ENCODE measurements at regions not wholly inside any gene's neighbourhood (a gene's known extent, or its start where the extent isn't known, plus 50 kb on each side); places are given as distances from the start of the nearest gene placed in this dataset.

GRCh38 chr13:105273665-105274222 is 1261.7 kb downstream of the EFNB2 start:
- no peak for TF ChIP-seq EZH2 (IDR thresholded peaks at IDR 0.05; ENCODE audit: insufficient read depth, poor library complexity, severe bottlenecking)
- no peak for TF ChIP-seq EZH2phosphoT487 (IDR thresholded peaks at IDR 0.05; ENCODE audit: insufficient read depth, low read depth)
- no peaks in the 10 kb centered on the region for H3K9me2 ChIP-seq (ENCODE audit: insufficient read depth)
- in situ Hi-C loops (cut with MboI) = no loop called here

DNA sequence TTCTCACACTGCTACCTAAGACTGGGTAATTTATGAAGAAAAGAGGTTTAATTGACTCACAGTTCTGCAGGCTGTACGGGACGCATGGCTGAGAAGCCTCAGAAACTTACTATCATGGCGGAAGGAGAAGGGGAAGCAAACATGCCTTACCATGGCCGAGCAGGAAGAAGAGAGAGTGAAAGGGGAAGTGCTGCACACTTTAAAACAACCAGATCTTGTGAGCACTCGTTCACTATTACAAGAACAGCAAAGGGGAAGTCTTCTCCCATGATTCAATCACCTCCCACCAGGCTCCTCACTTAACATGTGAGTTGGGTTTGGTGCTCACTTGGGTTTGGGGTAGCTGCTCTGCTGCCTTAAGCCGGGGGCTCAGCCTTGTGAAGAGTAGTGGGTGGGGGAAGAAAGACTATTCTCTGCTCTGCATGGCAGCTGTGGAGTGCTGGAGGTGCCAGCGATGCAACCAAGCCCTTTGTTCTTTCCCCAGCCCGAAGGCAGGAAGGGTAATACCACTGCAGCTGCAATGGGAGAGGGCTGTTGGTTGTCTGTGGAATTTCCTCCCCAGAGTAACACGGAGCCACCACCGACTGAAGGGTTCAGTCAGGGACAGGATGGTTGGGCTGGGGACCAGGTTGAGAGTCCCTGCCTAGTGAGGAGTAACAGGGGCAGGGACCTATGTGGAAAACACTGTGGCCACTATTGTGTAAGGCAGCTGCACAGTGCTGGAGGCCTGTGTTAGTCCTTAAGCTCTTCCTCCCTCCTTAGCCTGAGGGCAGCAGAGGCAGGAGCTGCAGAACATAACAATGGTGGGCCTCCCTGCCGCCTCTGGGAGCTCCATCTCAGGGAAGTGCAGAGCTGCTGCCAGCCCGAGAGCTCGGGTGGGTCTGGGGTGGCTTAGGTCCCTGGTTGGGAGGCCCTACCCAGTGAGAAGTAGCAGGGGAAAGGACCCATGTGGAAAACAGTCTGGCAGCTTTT is 1262.5 kb downstream of the EFNB2 start:
- Histone ChIP-seq H3K36me3 (ENCODE audit: low read depth) (no peaks in the 10 kb centered on the region), H3K27ac (no peak overlapping the region), H2AFZ (no peak overlapping the region), H3K9me3 (ENCODE audit: low read depth) (no peaks in the 10 kb centered on the region), H3K9ac (no peak overlapping the region), H3K4me2 (ENCODE audit: unreplicated experiment) (no peak overlapping the region), H3K4me3 (no peak overlapping the region), H4K20me1 (ENCODE audit: insufficient read depth) (no peaks in the 10 kb centered on the region), H3F3A (ENCODE audit: insufficient read depth) (no peaks in the 10 kb centered on the region), H3K27me3 (replicated peaks; ENCODE audit: insufficient read depth) (no peaks in the 10 kb centered on the region), H3K79me2 (ENCODE audit: insufficient read depth) (no peaks in the 10 kb centered on the region), H3K4me1 (ENCODE audit: insufficient read depth) (no peaks in the 10 kb centered on the region), H3K9me2 (ENCODE audit: insufficient read depth) (no peaks in the 10 kb centered on the region)
- TF ChIP-seq EZH2 (IDR thresholded peaks at IDR 0.05; ENCODE audit: insufficient read depth, poor library complexity, severe bottlenecking) = no peak
- no peak for TF ChIP-seq EZH2phosphoT487 (IDR thresholded peaks at IDR 0.05; ENCODE audit: insufficient read depth, low read depth)
- in situ Hi-C loops (cut with MboI) = no loop called here
- no peak for DNase-seq
- WGBS, 2 experiments (ENCODE audit: low coverage in 1 of 2, low lambda C conversion rate in 2 of 2, missing lambda C conversion rate in 2 of 2) = 20 to 22% methylated on average over 13 of the region's 13 CpGs

More at GRCh38 chr13:105273665-105274222, 1261.7 kb downstream of the EFNB2 start:
- Histone ChIP-seq H3K79me2 (ENCODE audit: insufficient read depth) (no peaks in the 10 kb centered on the region), H3K4me1 (ENCODE audit: insufficient read depth) (no peaks in the 10 kb centered on the region), H3K4me2 (ENCODE audit: unreplicated experiment) (no peak overlapping the region), H2AFZ (no peak overlapping the region), H3K27ac (no peak overlapping the region), H3K4me3 (no peak overlapping the region), H3K36me3 (ENCODE audit: low read depth) (no peaks in the 10 kb centered on the region), H3K27me3 (replicated peaks; ENCODE audit: insufficient read depth) (no peaks in the 10 kb centered on the region), H3K9me3 (ENCODE audit: low read depth) (no peaks in the 10 kb centered on the region), H3F3A (ENCODE audit: insufficient read depth) (no peaks in the 10 kb centered on the region), H3K9ac (no peak overlapping the region), H4K20me1 (ENCODE audit: insufficient read depth) (no peaks in the 10 kb centered on the region)
- DNase-seq = no peak
- WGBS, 2 experiments (ENCODE audit: low coverage in 1 of 2, low lambda C conversion rate in 2 of 2, missing lambda C conversion rate in 2 of 2) = 32 to 34% methylated on average over 6 of the region's 6 CpGs

DNA sequence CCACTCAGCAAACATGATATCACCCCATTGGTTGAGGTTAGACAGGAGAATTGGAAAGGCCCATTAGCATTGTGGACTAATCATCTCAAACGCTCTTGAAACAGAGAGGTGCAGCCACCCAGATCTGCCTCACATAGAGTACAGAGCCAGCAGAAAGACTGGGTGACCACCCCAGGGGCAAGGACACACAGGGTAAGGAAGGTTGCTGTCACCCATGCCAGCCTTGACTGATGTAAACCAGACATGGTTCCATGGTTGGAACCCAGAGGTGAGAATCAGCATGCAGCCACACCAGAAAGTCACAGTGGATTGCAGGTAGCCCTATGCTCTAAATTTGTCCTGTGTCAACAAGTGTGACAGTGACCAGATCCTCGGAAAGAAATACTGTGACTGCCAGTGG is 1268.8 kb downstream of the EFNB2 start:
- WGBS, 2 experiments (ENCODE audit: low coverage in 1 of 2, low lambda C conversion rate in 2 of 2, missing lambda C conversion rate in 2 of 2) = 41 to 44% methylated on average over 1 of the region's 2 CpGs
- Histone ChIP-seq H3K9me2 (ENCODE audit: insufficient read depth) (no peaks in the 10 kb centered on the region), H3K36me3 (ENCODE audit: low read depth) (no peaks in the 10 kb centered on the region), H3K9me3 (ENCODE audit: low read depth) (no peaks in the 10 kb centered on the region), H3K27ac (no peak overlapping the region), H4K20me1 (ENCODE audit: insufficient read depth) (no peaks in the 10 kb centered on the region), H3K79me2 (ENCODE audit: insufficient read depth) (no peaks in the 10 kb centered on the region), H3K9ac (no peak overlapping the region), H3F3A (ENCODE audit: insufficient read depth) (no peaks in the 10 kb centered on the region), H2AFZ (no peak overlapping the region), H3K4me3 (no peak overlapping the region), H3K4me2 (ENCODE audit: unreplicated experiment) (no peak overlapping the region), H3K4me1 (ENCODE audit: insufficient read depth) (no peaks in the 10 kb centered on the region), H3K27me3 (replicated peaks; ENCODE audit: insufficient read depth) (no peaks in the 10 kb centered on the region)
- TF ChIP-seq EZH2phosphoT487 (IDR thresholded peaks at IDR 0.05; ENCODE audit: insufficient read depth, low read depth) = no peak
- no peak for TF ChIP-seq EZH2 (IDR thresholded peaks at IDR 0.05; ENCODE audit: insufficient read depth, poor library complexity, severe bottlenecking)
- in situ Hi-C loops (cut with MboI) = no loop called here
- no peak for DNase-seq

- H2AFZ ChIP-seq = no peak overlapping the region
- H3F3A ChIP-seq (ENCODE audit: insufficient read depth) = no peaks in the 10 kb centered on the region
- no peaks in the 10 kb centered on the region for H3K36me3 ChIP-seq (ENCODE audit: low read depth)
- WGBS, 2 experiments (ENCODE audit: low coverage in 1 of 2, low lambda C conversion rate in 2 of 2, missing lambda C conversion rate in 2 of 2) = 38 to 46% methylated on average over 2 of the region's 2 CpGs
- no peaks in the 10 kb centered on the region for H4K20me1 ChIP-seq (ENCODE audit: insufficient read depth)
- H3K4me3 ChIP-seq = no peak overlapping the region
- in situ Hi-C loops (cut with MboI) = no loop called here
- no peaks in the 10 kb centered on the region for H3K79me2 ChIP-seq (ENCODE audit: insufficient read depth)
- H3K4me2 ChIP-seq (ENCODE audit: unreplicated experiment) = no peak overlapping the region
- no peak for TF ChIP-seq EZH2 (IDR thresholded peaks at IDR 0.05; ENCODE audit: insufficient read depth, poor library complexity, severe bottlenecking)
- no peak for TF ChIP-seq EZH2phosphoT487 (IDR thresholded peaks at IDR 0.05; ENCODE audit: insufficient read depth, low read depth)
- DNase-seq = no peak
- no peaks in the 10 kb centered on the region for H3K9me3 ChIP-seq (ENCODE audit: low read depth)
- no peak overlapping the region for H3K27ac ChIP-seq
- no peaks in the 10 kb centered on the region for H3K4me1 ChIP-seq (ENCODE audit: insufficient read depth)
- H3K27me3 ChIP-seq (replicated peaks; ENCODE audit: insufficient read depth) = no peaks in the 10 kb centered on the region
- no peaks in the 10 kb centered on the region for H3K9me2 ChIP-seq (ENCODE audit: insufficient read depth)
- H3K9ac ChIP-seq = no peak overlapping the region
These were observed 1272.9 kb downstream of the EFNB2 start for GRCh38 chr13:105262579-105262978.
